ENCODE measurements at regions not wholly inside any gene's neighbourhood (a gene's known extent, or its start where the extent isn't known, plus 50 kb on each side); places are given as distances from the start of the nearest gene placed in this dataset.
"Not testable (repeated sequence)": the region's sequence is repeated elsewhere in the genome, so short reads cannot be mapped to it uniquely, and the experiment has no call there.

DNA sequence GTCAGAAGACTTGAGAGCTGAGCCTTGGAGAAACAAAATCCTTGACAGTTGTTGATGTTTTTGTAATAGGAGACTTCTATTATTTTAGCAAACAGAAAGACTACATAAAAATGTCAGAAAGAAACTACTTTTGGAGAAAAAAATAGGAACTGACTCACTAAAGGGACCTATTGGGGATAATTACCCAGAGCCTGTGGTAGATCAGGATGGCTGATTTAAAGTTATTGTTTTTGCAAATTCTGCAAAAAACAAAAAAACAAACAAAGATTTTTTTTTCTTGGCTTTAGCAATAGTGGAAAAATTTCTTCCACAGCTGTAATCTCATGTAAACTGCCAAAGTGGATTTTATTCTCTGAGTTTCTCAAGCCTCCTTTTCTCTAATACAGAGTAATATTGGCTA is 101.5 kb upstream of the SATB1 start:
- no peak overlapping the region for H3K4me3 ChIP-seq (ENCODE audit: low read length)
- TF ChIP-seq, protein P1, sequence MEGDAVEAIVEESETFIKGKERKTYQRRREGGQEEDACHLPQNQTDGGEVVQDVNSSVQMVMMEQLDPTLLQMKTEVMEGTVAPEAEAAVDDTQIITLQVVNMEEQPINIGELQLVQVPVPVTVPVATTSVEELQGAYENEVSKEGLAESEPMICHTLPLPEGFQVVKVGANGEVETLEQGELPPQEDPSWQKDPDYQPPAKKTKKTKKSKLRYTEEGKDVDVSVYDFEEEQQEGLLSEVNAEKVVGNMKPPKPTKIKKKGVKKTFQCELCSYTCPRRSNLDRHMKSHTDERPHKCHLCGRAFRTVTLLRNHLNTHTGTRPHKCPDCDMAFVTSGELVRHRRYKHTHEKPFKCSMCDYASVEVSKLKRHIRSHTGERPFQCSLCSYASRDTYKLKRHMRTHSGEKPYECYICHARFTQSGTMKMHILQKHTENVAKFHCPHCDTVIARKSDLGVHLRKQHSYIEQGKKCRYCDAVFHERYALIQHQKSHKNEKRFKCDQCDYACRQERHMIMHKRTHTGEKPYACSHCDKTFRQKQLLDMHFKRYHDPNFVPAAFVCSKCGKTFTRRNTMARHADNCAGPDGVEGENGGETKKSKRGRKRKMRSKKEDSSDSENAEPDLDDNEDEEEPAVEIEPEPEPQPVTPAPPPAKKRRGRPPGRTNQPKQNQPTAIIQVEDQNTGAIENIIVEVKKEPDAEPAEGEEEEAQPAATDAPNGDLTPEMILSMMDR (IDR thresholded peaks at IDR 0.05; ENCODE audit: insufficient read depth, low read depth, low read length, missing control alignments): no peak
- no peak for DNase-seq (ENCODE audit: low read depth)

DNA sequence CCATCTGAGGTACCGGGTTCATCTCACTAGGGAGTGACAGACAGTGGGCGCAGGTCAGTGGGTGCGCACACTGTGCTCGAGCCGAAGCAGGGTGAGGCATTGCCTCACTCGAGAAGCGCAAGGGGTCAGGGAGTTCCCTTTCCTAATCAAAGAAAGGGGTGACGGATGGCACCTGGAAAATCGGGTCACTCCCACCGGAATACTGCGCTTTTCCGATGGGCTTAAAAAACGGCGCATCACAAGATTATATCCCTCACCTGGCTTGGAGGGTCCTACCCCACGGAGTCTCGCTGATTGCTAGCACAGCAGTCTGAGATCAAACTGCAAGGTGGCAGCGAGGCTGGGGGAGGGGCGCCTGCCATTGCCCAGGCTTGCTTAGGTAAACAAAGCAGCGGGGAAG is 91.0 kb upstream of the SATB1 start:
- H3K4me3 ChIP-seq (ENCODE audit: low read length); DNase-seq (ENCODE audit: low read depth): not testable (repeated sequence)

GRCh38 chr3:18513091-18513490 is 88.0 kb upstream of the SATB1 start:
- no peak overlapping the region for H3K4me3 ChIP-seq (ENCODE audit: low read length)
- TF ChIP-seq, protein P1 (IDR thresholded peaks at IDR 0.05; ENCODE audit: insufficient read depth, low read depth, low read length, missing control alignments): no peak
- DNase-seq (ENCODE audit: low read depth): no peak

- no peak for DNase-seq (ENCODE audit: low read depth)
- H3K4me3 ChIP-seq (ENCODE audit: low read length): no peak overlapping the region
- TF ChIP-seq, protein P1 (IDR thresholded peaks at IDR 0.05; ENCODE audit: insufficient read depth, low read depth, low read length, missing control alignments): no peak
Measured at GRCh38 chr3:18512007-18512406, 86.9 kb upstream of the SATB1 start.

DNA sequence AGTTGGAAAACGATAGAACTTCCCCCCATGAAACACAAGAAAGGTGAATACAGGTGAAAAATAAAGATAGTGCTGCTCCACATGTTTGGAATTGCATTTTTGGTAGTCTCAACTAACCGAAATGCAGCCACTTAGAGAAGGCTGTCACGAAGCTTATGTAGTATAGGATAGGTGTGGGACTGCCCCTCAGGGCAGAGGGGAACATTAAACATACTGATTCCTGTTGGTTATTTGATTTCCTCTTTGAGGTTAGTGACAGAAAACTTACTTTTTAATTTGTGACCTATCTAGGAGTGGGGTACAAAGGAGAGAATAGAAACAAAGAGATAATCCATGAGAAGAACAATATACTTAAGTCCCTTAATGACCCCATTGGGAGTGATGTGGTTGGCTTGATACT is 85.8 kb upstream of the SATB1 start:
- TF ChIP-seq, protein P1 (IDR thresholded peaks at IDR 0.05; ENCODE audit: insufficient read depth, low read depth, low read length, missing control alignments): no peak
- H3K4me3 ChIP-seq (ENCODE audit: low read length): no peak overlapping the region
- no peak for DNase-seq (ENCODE audit: low read depth)

DNA sequence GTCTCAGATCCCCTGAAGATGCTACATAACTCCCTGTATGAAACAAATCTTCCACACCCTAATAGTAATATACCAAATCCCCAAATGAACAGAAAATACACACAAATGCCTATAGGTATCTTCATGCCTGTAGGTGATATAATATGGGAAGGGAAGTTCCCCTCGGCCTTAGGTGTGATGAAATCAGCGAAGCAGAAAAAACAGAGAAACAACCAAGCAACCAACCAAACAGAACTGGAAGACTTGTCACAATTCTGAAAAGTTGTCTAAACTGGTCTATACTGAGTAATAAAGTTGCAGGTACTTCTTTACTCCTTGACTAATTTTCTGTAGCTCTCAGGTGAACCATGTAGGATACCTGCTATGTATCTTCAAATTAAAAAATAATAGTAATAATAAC is 82.2 kb upstream of the SATB1 start:
- DNase-seq (ENCODE audit: low read depth): peak; percentile 15
- TF ChIP-seq, protein P1 (IDR thresholded peaks at IDR 0.05; ENCODE audit: insufficient read depth, low read depth, low read length, missing control alignments): no peak
- H3K4me3 ChIP-seq (ENCODE audit: low read length): no peak overlapping the region

DNA sequence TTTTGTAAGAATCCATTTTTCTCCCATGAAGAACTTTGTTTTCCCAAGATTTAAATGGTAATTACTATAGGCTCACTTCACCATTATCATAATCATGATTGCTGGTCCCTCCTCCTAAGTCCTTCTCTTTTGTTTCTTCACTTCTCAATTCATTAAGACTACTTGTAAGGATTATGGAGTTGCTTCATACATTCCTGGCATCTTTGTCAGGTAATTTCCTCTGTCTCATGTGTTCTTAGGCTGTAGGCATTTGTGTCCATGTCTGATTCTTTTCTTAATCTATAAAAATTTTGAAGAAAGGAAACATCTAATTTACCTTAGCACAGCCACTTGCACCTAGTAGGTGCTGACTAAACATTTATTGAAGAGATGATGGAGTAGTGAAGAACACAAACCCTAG is 79.9 kb upstream of the SATB1 start:
- H3K4me3 ChIP-seq (ENCODE audit: low read length): no peak overlapping the region
- peak; percentile 71 for DNase-seq (ENCODE audit: low read depth)
- TF ChIP-seq, protein P1 (IDR thresholded peaks at IDR 0.05; ENCODE audit: insufficient read depth, low read depth, low read length, missing control alignments): no peak

All from epithelial cell of esophagus (primary cell).